Stomach (tissue), 8 donors: ENCODE measurements at regions not wholly inside any gene's neighbourhood (a gene's known extent, or its start where the extent isn't known, plus 50 kb on each side); places are given as distances from the start of the nearest gene placed in this dataset.

Experiments
- DNase-seq, 2 donors: peaks; one replicate each; pipeline versions ENCODE4 v3.0.0 to v3.0.0-alpha.2; 2013 to 2019
- H3K27ac ChIP-seq, 5 donors: fragments of 200-600 bp in 4 of 5; sonication (generic) in 4 of 5; one replicate each; pipeline ENCODE4 v1.5.1; 2013 to 2019; ENCODE audit warnings: mild to moderate bottlenecking in 1 of 5, moderate library complexity in 1 of 5
- H3K27me3 ChIP-seq, 3 donors: fragments of 200-600 bp; sonication (generic); one replicate each; pipeline ENCODE4 v1.5.1; 2017 to 2019; ENCODE audit warnings: mixed run types in 1 of 3
- H3K36me3 ChIP-seq, 4 donors: fragments of 200-600 bp; sonication (generic); 1 replicate in 3 of 4; 2 replicates in 1 of 4; pipeline ENCODE4 v1.5.1; 2016 to 2019
- H3K4me1 ChIP-seq, 4 donors: fragments of 200-600 bp; sonication (generic); one replicate each; pipeline ENCODE4 v1.5.1; 2016 to 2019
- H3K4me3 ChIP-seq, 4 donors: fragments of 200-600 bp; sonication (generic) in 3 of 4; one replicate each; pipeline ENCODE4 v1.5.1; 2016 to 2019; ENCODE audit warnings: mild to moderate bottlenecking in 1 of 4
- H3K9me3 ChIP-seq, 4 donors: fragments of 200-600 bp; sonication (generic); one replicate each; pipeline ENCODE4 v1.5.1; 2016 to 2019
- EP300 ChIP-seq: sonication (generic); formaldehyde crosslinking; IDR thresholded peaks from one replicate; pipeline ENCODE4 v1.6.1; 2017; ENCODE audit warnings: antibody characterized with exemption
- POLR2A ChIP-seq, 4 donors: fragments of 450-650 bp; IDR thresholded peaks; one replicate each; pipeline ENCODE4 v1.6.1; 2016; ENCODE audit warnings: antibody characterized with exemption in 4 of 4, control low read depth in 2 of 4, mild to moderate bottlenecking in 1 of 4, moderate library complexity in 1 of 4
- POLR2AphosphoS5 ChIP-seq, 3 donors: sonication (generic); formaldehyde crosslinking; IDR thresholded peaks; one replicate each; pipeline ENCODE4 v1.6.1; 2016; ENCODE audit warnings: antibody characterized with exemption in 3 of 3
- WGBS, 5 donors: extraction: QIAGEN DNeasy Blood & Tissue Kit in 3 of 5; methylation state at CpG; one replicate each; pipeline versions ENCODE4 v1.1.5 to v1.1.7; 2013 to 2018; 5-methylcytosine and 5-hydroxymethylcytosine counted together
- intact Hi-C: fragments of 100-400 bp; cut with DNase I; formaldehyde crosslinking; loops from one replicate; pipeline ENCODE4 v1.15.1; 2023; ENCODE audit warnings: low total_unique reads
- TF ChIP-seq, protein P1 (sequence below), 7 experiments: fragments of 450-650 bp in 4 of 7; fragments of 200-600 bp in 3 of 7; sonication (generic) in 3 of 7; IDR thresholded peaks; one replicate each; pipeline ENCODE4 v1.5.1; 2016 to 2019; ENCODE audit warnings: antibody characterized with exemption in 7 of 7, control low read depth in 2 of 7, mild to moderate bottlenecking in 1 of 7
- donor health status: healthy with polysubstance abuse.
- donor health status: Bipolar disorder and iron deficiency.
- donor health status: healthy.

- TF ChIP-seq EP300: no peak
- TF ChIP-seq POLR2A (IDR thresholded peaks at IDR 0.05): no peak
- TF ChIP-seq, protein P1, sequence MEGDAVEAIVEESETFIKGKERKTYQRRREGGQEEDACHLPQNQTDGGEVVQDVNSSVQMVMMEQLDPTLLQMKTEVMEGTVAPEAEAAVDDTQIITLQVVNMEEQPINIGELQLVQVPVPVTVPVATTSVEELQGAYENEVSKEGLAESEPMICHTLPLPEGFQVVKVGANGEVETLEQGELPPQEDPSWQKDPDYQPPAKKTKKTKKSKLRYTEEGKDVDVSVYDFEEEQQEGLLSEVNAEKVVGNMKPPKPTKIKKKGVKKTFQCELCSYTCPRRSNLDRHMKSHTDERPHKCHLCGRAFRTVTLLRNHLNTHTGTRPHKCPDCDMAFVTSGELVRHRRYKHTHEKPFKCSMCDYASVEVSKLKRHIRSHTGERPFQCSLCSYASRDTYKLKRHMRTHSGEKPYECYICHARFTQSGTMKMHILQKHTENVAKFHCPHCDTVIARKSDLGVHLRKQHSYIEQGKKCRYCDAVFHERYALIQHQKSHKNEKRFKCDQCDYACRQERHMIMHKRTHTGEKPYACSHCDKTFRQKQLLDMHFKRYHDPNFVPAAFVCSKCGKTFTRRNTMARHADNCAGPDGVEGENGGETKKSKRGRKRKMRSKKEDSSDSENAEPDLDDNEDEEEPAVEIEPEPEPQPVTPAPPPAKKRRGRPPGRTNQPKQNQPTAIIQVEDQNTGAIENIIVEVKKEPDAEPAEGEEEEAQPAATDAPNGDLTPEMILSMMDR (IDR thresholded peaks at IDR 0.05): no peak
- TF ChIP-seq POLR2AphosphoS5 (IDR thresholded peaks at IDR 0.05): no peak
- Histone ChIP-seq H3K4me3 (no peak overlapping the region), H3K36me3 (no peaks in the 10 kb centered on the region), H3K9me3 (no peaks in the 10 kb centered on the region), H3K27ac (no peak overlapping the region), H3K27me3 (peaks cover 0 to 6% (median 0%) of the 10 kb centered on the region in 3 donors), H3K4me1 (no peaks in the 10 kb centered on the region)
- no peak for DNase-seq
- intact Hi-C loops: no loop called here
- 60 to 65% (median 63%) methylated on average over 10 of the region's 10 CpGs for WGBS, 5 donors
These were observed 482.6 kb downstream of the TSN start for GRCh38 chr2:122238006-122238559.

GRCh38 chr2:122239440-122239839 is 484.0 kb downstream of the TSN start:
- WGBS, 5 donors: 51 to 66% (median 59%) methylated on average over 9 of the region's 9 CpGs
- intact Hi-C loops: no loop called here
- Histone ChIP-seq H3K4me3 (no peak overlapping the region), H3K4me1 (no peaks in the 10 kb centered on the region), H3K27me3 (peaks cover 0 to 6% (median 0%) of the 10 kb centered on the region in 3 donors), H3K9me3 (no peaks in the 10 kb centered on the region), H3K36me3 (no peaks in the 10 kb centered on the region), H3K27ac (no peak overlapping the region)
- no peak for DNase-seq
- TF ChIP-seq POLR2AphosphoS5 (IDR thresholded peaks at IDR 0.05): no peak

DNA sequence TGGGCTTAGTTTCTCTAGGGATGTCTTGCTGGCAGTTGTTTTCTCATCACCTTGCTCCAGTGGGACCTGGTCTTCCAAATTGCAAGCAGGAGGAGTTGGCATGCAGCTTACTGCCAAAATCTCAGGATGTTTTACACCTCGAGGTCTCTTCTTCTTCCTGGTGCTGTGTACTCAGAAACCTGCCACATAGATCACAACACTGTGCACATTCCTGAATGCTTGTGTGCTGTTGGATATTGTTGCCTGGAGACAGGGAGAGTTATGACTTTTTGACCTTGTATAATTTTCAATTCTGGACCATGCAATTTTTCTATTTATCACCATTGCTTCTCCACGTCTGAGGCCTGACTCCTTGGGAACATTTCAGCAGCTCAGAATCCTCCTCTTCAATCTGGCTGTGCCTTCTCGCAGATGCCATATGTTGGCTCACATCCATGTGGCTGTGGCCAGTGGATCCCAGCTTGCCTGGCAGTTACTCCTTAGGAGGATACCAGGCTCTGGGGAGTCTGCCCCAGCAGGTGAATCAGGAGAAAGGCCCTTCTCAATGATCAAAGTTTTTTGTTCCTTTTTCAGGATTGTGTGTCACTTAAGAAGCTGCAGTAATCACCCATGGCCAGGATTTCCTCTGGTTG is 489.3 kb downstream of the TSN start:
- WGBS, 5 donors: 58 to 68% (median 64%) methylated on average over 3 of the region's 3 CpGs
- peaks cover 0 to 6% (median 0%) of the 10 kb centered on the region in 3 donors for H3K27me3 ChIP-seq
- no peak overlapping the region for H3K27ac ChIP-seq
- H3K4me1 ChIP-seq: no peaks in the 10 kb centered on the region
- no peaks in the 10 kb centered on the region for H3K36me3 ChIP-seq
- DNase-seq: no peak
- intact Hi-C loops: no loop called here
- TF ChIP-seq EP300: no peak
- TF ChIP-seq, protein P1 (IDR thresholded peaks at IDR 0.05): no peak
- no peak for TF ChIP-seq POLR2A (IDR thresholded peaks at IDR 0.05)
- no peak for TF ChIP-seq POLR2AphosphoS5 (IDR thresholded peaks at IDR 0.05)
- H3K9me3 ChIP-seq: no peaks in the 10 kb centered on the region
- H3K4me3 ChIP-seq: no peak overlapping the region

GRCh38 chr2:122249673-122250072 is 494.2 kb downstream of the TSN start:
- no peak for DNase-seq

More at GRCh38 chr2:122249673-122250072, 494.2 kb downstream of the TSN start:
- Histone ChIP-seq H3K36me3 (no peaks in the 10 kb centered on the region), H3K27ac (no peak overlapping the region), H3K4me1 (no peaks in the 10 kb centered on the region), H3K4me3 (no peak overlapping the region), H3K27me3 (no peaks in the 10 kb centered on the region), H3K9me3 (no peaks in the 10 kb centered on the region)
- WGBS, 5 donors: 51 to 68% (median 61%) methylated on average over 3 of the region's 3 CpGs
- no peak for TF ChIP-seq POLR2AphosphoS5 (IDR thresholded peaks at IDR 0.05)
- TF ChIP-seq, protein P1 (IDR thresholded peaks at IDR 0.05): no peak
- TF ChIP-seq POLR2A (IDR thresholded peaks at IDR 0.05): no peak
- TF ChIP-seq EP300: no peak
- intact Hi-C loops: no loop called here
